K562 (cell line): ENCODE measurements at regions not wholly inside any gene's neighbourhood (a gene's known extent, or its start where the extent isn't known, plus 50 kb on each side); places are given as distances from the start of the nearest gene placed in this dataset.

Experiments
- CEBPB ChIP-seq: fragments of 450-650 bp; IDR thresholded peaks from 2 replicates; pipeline ENCODE4 v1.6.1; 2016; ENCODE audit warnings: missing genetic modification characterization, missing compliant biosample characterization
- FOXM1 ChIP-seq, 2 experiments: fragments of 450-650 bp in 1 of 2; sonication (generic) in 1 of 2; formaldehyde crosslinking in 1 of 2; IDR thresholded peaks; 2 replicates each; pipeline versions ENCODE4 v1.6.1 to v1.9.0; 2017 to 2022; ENCODE audit warnings: low read depth in 2 of 2, mild to moderate bottlenecking in 2 of 2, missing genetic modification reagents in 1 of 2, moderate library complexity in 1 of 2
- RCOR1 ChIP-seq, 2 experiments: IDR thresholded peaks; 2 replicates each; pipeline ENCODE4 v1.6.1; 2012; ENCODE audit warnings: low read depth in 2 of 2, low read length in 2 of 2, borderline replicate concordance in 1 of 2, improper control_type of control experiment in 1 of 2

GRCh38 chr1:96973605-96974004 lies 252.0 kb downstream of the PTBP2 start:
- TF ChIP-seq RCOR1 (IDR thresholded peaks at IDR 0.05; ENCODE audit: borderline replicate concordance in 1 of 2, low read depth in 2 of 2, low read length in 2 of 2), result no peak
- TF ChIP-seq FOXM1 (IDR thresholded peaks at IDR 0.05; ENCODE audit: low read depth), result no peak
- no peak for TF ChIP-seq FOXM1 (CRISPR knock-in tag; IDR thresholded peaks at IDR 0.05; ENCODE audit: low read depth)
- no peak for TF ChIP-seq CEBPB (tag)
